GM12801 (cell line): ENCODE measurements at regions not wholly inside any gene's neighbourhood (a gene's known extent, or its start where the extent isn't known, plus 50 kb on each side); places are given as distances from the start of the nearest gene placed in this dataset.

Source experiments
- CTCF ChIP-seq: IDR thresholded peaks from one replicate; pipeline ENCODE4 v1.5.1; 2011; ENCODE audit warnings: control low read depth; ENCODE audit not compliant: insufficient read length; ENCODE audit errors: extremely low read depth

- TF ChIP-seq CTCF = no peak
Observed at GRCh38 chr6:67956352-67956751, 678.7 kb upstream of the ADGRB3 start.

- TF ChIP-seq CTCF = no peak
Observed at GRCh38 chr6:67952948-67953347, 682.1 kb upstream of the ADGRB3 start.

- TF ChIP-seq CTCF = no peak
Observed at GRCh38 chr6:67952121-67952520, 683.0 kb upstream of the ADGRB3 start.

GRCh38 chr6:67935976-67936477 is 699.1 kb upstream of the ADGRB3 start:
- TF ChIP-seq CTCF = no peak

GRCh38 chr6:67933278-67933677 is 701.8 kb upstream of the ADGRB3 start:
- TF ChIP-seq CTCF = no peak

- no peak for TF ChIP-seq CTCF
Observed at GRCh38 chr6:67916399-67916798, 718.7 kb upstream of the ADGRB3 start.

GRCh38 chr6:67914419-67914818 is 720.7 kb upstream of the ADGRB3 start:
- TF ChIP-seq CTCF = no peak

GRCh38 chr6:67909354-67909753 is 725.7 kb upstream of the ADGRB3 start:
- no peak for TF ChIP-seq CTCF
